ENCODE measurements at regions not wholly inside any gene's neighbourhood (a gene's known extent, or its start where the extent isn't known, plus 50 kb on each side); places are given as distances from the start of the nearest gene placed in this dataset.

- H3K4me3 ChIP-seq (ENCODE audit: low read depth, low read length): no peak overlapping the region
- no peak for DNase-seq
- H3K4me1 ChIP-seq: no peaks in the 10 kb centered on the region
- H3K9me3 ChIP-seq: no peaks in the 10 kb centered on the region
- no peaks in the 10 kb centered on the region for H3K27me3 ChIP-seq
- no peaks in the 10 kb centered on the region for H3K36me3 ChIP-seq
- TF ChIP-seq CTCF (IDR thresholded peaks at IDR 0.05; ENCODE audit: low read depth, low read length): no peak
Observed at GRCh38 chr11:59302991-59303390, 55.7 kb upstream of the OR5AN1 start.

GRCh38 chr11:59295435-59295834 lies 63.3 kb upstream of the OR5AN1 start:
- no peaks in the 10 kb centered on the region for H3K4me1 ChIP-seq
- H3K4me3 ChIP-seq (ENCODE audit: low read depth, low read length): no peak overlapping the region
- TF ChIP-seq CTCF (IDR thresholded peaks at IDR 0.05; ENCODE audit: low read depth, low read length): no peak
- no peak for DNase-seq
- H3K27me3 ChIP-seq: no peaks in the 10 kb centered on the region
- no peaks in the 10 kb centered on the region for H3K9me3 ChIP-seq
- H3K36me3 ChIP-seq: no peaks in the 10 kb centered on the region

GRCh38 chr11:59292611-59293010 lies 66.1 kb upstream of the OR5AN1 start:
- Histone ChIP-seq H3K9me3 (no peaks in the 10 kb centered on the region), H3K4me1 (no peaks in the 10 kb centered on the region), H3K27me3 (no peaks in the 10 kb centered on the region), H3K4me3 (ENCODE audit: low read depth, low read length) (no peak overlapping the region), H3K36me3 (no peaks in the 10 kb centered on the region)
- TF ChIP-seq CTCF (IDR thresholded peaks at IDR 0.05; ENCODE audit: low read depth, low read length): no peak
- no peak for DNase-seq

- no peaks in the 10 kb centered on the region for H3K4me1 ChIP-seq
- no peaks in the 10 kb centered on the region for H3K36me3 ChIP-seq
- H3K9me3 ChIP-seq: no peaks in the 10 kb centered on the region
- TF ChIP-seq CTCF (IDR thresholded peaks at IDR 0.05; ENCODE audit: low read depth, low read length): no peak
- no peak for DNase-seq
- H3K27me3 ChIP-seq: no peaks in the 10 kb centered on the region
- no peak overlapping the region for H3K4me3 ChIP-seq (ENCODE audit: low read depth, low read length)
Observed at GRCh38 chr11:59291228-59291627, 67.5 kb upstream of the OR5AN1 start.

- H3K27me3 ChIP-seq: no peaks in the 10 kb centered on the region
- no peak for TF ChIP-seq CTCF (IDR thresholded peaks at IDR 0.05; ENCODE audit: low read depth, low read length)
- DNase-seq: no peak
- no peaks in the 10 kb centered on the region for H3K9me3 ChIP-seq
- H3K4me1 ChIP-seq: no peaks in the 10 kb centered on the region
- H3K4me3 ChIP-seq (ENCODE audit: low read depth, low read length): no peak overlapping the region
- H3K36me3 ChIP-seq: no peaks in the 10 kb centered on the region
Observed at GRCh38 chr11:59289356-59290181, 69.1 kb upstream of the OR5AN1 start.

GRCh38 chr11:59285716-59286260 lies 72.9 kb upstream of the OR5AN1 start:
- H3K9me3 ChIP-seq: no peaks in the 10 kb centered on the region

More at GRCh38 chr11:59285716-59286260, 72.9 kb upstream of the OR5AN1 start:
- no peaks in the 10 kb centered on the region for H3K4me1 ChIP-seq
- TF ChIP-seq CTCF (IDR thresholded peaks at IDR 0.05; ENCODE audit: low read depth, low read length): no peak
- H3K27me3 ChIP-seq: no peaks in the 10 kb centered on the region
- no peak overlapping the region for H3K4me3 ChIP-seq (ENCODE audit: low read depth, low read length)
- H3K36me3 ChIP-seq: no peaks in the 10 kb centered on the region
- DNase-seq: no peak
